H1 (cell line): ENCODE measurements at regions not wholly inside any gene's neighbourhood (a gene's known extent, or its start where the extent isn't known, plus 50 kb on each side); places are given as distances from the start of the nearest gene placed in this dataset.

Source experiments
- TF ChIP-seq, protein P1 (sequence below): fragments of 300-600 bp; sonication (generic); IDR thresholded peaks from 2 replicates; pipeline ENCODE4 v1.7.1; 2012; ENCODE audit warnings: low read length, moderate library complexity, mild to moderate bottlenecking, inconsistent platforms; ENCODE audit not compliant: insufficient replicate concordance

DNA sequence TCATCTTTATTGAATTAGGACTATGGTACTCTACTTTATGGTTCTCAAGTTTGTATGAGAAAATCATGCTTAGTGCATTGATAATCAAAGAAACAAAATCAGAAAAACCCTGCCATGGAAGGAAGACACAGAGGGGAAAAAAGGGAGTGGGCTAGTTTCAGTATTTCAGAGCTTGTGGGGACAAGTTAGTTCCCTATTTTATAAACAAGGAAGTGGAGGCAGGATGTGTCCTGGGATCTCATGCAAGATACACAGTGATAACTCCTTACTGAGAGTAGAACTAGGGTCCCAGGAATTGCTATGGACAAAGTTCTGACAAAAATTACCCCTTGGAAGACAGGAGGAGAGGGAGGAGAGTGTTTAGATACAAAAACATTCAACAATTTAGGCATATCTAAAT, 1277.3 kb downstream of the UQCRFS1 start (continued):
- TF ChIP-seq, protein P1, sequence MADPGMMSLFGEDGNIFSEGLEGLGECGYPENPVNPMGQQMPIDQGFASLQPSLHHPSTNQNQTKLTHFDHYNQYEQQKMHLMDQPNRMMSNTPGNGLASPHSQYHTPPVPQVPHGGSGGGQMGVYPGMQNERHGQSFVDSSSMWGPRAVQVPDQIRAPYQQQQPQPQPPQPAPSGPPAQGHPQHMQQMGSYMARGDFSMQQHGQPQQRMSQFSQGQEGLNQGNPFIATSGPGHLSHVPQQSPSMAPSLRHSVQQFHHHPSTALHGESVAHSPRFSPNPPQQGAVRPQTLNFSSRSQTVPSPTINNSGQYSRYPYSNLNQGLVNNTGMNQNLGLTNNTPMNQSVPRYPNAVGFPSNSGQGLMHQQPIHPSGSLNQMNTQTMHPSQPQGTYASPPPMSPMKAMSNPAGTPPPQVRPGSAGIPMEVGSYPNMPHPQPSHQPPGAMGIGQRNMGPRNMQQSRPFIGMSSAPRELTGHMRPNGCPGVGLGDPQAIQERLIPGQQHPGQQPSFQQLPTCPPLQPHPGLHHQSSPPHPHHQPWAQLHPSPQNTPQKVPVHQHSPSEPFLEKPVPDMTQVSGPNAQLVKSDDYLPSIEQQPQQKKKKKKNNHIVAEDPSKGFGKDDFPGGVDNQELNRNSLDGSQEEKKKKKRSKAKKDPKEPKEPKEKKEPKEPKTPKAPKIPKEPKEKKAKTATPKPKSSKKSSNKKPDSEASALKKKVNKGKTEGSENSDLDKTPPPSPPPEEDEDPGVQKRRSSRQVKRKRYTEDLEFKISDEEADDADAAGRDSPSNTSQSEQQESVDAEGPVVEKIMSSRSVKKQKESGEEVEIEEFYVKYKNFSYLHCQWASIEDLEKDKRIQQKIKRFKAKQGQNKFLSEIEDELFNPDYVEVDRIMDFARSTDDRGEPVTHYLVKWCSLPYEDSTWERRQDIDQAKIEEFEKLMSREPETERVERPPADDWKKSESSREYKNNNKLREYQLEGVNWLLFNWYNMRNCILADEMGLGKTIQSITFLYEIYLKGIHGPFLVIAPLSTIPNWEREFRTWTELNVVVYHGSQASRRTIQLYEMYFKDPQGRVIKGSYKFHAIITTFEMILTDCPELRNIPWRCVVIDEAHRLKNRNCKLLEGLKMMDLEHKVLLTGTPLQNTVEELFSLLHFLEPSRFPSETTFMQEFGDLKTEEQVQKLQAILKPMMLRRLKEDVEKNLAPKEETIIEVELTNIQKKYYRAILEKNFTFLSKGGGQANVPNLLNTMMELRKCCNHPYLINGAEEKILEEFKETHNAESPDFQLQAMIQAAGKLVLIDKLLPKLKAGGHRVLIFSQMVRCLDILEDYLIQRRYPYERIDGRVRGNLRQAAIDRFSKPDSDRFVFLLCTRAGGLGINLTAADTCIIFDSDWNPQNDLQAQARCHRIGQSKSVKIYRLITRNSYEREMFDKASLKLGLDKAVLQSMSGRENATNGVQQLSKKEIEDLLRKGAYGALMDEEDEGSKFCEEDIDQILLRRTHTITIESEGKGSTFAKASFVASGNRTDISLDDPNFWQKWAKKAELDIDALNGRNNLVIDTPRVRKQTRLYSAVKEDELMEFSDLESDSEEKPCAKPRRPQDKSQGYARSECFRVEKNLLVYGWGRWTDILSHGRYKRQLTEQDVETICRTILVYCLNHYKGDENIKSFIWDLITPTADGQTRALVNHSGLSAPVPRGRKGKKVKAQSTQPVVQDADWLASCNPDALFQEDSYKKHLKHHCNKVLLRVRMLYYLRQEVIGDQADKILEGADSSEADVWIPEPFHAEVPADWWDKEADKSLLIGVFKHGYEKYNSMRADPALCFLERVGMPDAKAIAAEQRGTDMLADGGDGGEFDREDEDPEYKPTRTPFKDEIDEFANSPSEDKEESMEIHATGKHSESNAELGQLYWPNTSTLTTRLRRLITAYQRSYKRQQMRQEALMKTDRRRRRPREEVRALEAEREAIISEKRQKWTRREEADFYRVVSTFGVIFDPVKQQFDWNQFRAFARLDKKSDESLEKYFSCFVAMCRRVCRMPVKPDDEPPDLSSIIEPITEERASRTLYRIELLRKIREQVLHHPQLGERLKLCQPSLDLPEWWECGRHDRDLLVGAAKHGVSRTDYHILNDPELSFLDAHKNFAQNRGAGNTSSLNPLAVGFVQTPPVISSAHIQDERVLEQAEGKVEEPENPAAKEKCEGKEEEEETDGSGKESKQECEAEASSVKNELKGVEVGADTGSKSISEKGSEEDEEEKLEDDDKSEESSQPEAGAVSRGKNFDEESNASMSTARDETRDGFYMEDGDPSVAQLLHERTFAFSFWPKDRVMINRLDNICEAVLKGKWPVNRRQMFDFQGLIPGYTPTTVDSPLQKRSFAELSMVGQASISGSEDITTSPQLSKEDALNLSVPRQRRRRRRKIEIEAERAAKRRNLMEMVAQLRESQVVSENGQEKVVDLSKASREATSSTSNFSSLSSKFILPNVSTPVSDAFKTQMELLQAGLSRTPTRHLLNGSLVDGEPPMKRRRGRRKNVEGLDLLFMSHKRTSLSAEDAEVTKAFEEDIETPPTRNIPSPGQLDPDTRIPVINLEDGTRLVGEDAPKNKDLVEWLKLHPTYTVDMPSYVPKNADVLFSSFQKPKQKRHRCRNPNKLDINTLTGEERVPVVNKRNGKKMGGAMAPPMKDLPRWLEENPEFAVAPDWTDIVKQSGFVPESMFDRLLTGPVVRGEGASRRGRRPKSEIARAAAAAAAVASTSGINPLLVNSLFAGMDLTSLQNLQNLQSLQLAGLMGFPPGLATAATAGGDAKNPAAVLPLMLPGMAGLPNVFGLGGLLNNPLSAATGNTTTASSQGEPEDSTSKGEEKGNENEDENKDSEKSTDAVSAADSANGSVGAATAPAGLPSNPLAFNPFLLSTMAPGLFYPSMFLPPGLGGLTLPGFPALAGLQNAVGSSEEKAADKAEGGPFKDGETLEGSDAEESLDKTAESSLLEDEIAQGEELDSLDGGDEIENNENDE, result no peak
